Upper lobe of left lung (tissue), 6 donors: ENCODE measurements at regions not wholly inside any gene's neighbourhood (a gene's known extent, or its start where the extent isn't known, plus 50 kb on each side); places are given as distances from the start of the nearest gene placed in this dataset.

Experiments
- ATAC-seq, 2 donors: fragments of 200-7000 bp; cut with Tn5 transposase; one replicate each; pipeline ENCODE4 v1.9.1; 2022; ENCODE audit warnings: mild to moderate bottlenecking in 2 of 2, moderate library complexity in 2 of 2; ENCODE audit not compliant: low FRiP score in 2 of 2
- DNase-seq, 2 donors: peaks; one replicate each; pipeline ENCODE4 v3.0.0-alpha.2; 2019 to 2020
- H3K27ac ChIP-seq, 4 donors: fragments of 200-600 bp; sonication (generic); one replicate each; pipeline ENCODE4 v1.5.1; 2016 to 2019
- H3K27me3 ChIP-seq, 4 donors: fragments of 200-600 bp; sonication (generic); one replicate each; pipeline ENCODE4 v1.5.1; 2017 to 2019
- H3K36me3 ChIP-seq, 4 donors: fragments of 200-600 bp; sonication (generic); one replicate each; pipeline ENCODE4 v1.5.1; 2016 to 2019
- H3K4me1 ChIP-seq, 4 donors: fragments of 200-600 bp; sonication (generic); one replicate each; pipeline ENCODE4 v1.5.1; 2018 to 2019
- H3K4me3 ChIP-seq, 4 donors: fragments of 200-600 bp; sonication (generic); one replicate each; pipeline ENCODE4 v1.5.1; 2017 to 2019; ENCODE audit warnings: mild to moderate bottlenecking in 2 of 4, moderate library complexity in 1 of 4
- H3K9me3 ChIP-seq, 4 donors: fragments of 200-600 bp; sonication (generic); one replicate each; pipeline ENCODE4 v1.5.1; 2018 to 2019
- EP300 ChIP-seq, 4 donors: sonication (generic); formaldehyde crosslinking; IDR thresholded peaks; one replicate each; pipeline ENCODE4 v1.5.1; 2017; ENCODE audit warnings: antibody characterized with exemption in 4 of 4, control low read depth in 2 of 4
- POLR2A ChIP-seq, 4 donors: fragments of 450-650 bp; IDR thresholded peaks; one replicate each; pipeline ENCODE4 v1.5.1; 2016 to 2017; ENCODE audit warnings: antibody characterized with exemption in 4 of 4, mild to moderate bottlenecking in 2 of 4
- POLR2AphosphoS5 ChIP-seq, 2 donors: sonication (generic); formaldehyde crosslinking; IDR thresholded peaks; one replicate each; pipeline ENCODE4 v1.5.1; 2017; ENCODE audit warnings: antibody characterized with exemption in 2 of 2
- WGBS, 2 donors: methylation state at CpG; one replicate each; pipeline ENCODE4 v1.1.5; 2017 to 2018; 5-methylcytosine and 5-hydroxymethylcytosine counted together
- TF ChIP-seq, protein P1 (sequence below), 6 experiments: fragments of 450-650 bp in 4 of 6; fragments of 200-600 bp in 2 of 6; sonication (generic) in 2 of 6; IDR thresholded peaks; one replicate each; pipeline ENCODE4 v1.5.1; 2016 to 2019; ENCODE audit warnings: antibody characterized with exemption in 6 of 6
- donor health status: DM: no; HTN: no; CAD: no; lungs with moderate emphysema.
- donor health status: DM: no; HTN: yes; CAD: no; lungs with severe emphysema.

DNA sequence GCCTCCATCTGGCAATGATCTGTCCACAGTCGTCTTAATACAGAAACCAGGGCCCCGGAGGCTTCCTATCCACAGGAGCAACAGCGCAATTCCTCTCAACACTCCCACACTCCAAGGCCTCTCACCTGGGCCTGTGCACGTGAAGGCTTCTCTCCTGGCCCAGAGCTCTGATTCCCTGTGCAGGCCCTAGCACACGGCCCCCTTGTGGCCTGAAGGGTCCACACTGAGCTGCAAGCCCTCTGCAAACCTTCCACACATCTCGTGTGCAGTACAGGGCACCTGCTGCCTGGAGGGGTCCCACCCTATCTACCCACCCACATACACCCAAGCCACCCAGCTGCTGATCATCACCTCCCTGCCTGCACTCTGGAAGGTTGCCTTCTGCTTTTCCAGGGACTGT, 150.1 kb upstream of the NUDT10 start:
- 53 to 83% methylated on average over 1 to 6 of the region's 6 CpGs for WGBS, 2 donors
- Histone ChIP-seq H3K4me1 (no peaks in the 10 kb centered on the region), H3K36me3 (no peaks in the 10 kb centered on the region), H3K9me3 (peaks cover 0 to 4% (median 0%) of the 10 kb centered on the region in 4 donors), H3K27me3 (no peaks in the 10 kb centered on the region), H3K27ac (no peak overlapping the region), H3K4me3 (no peak overlapping the region)
- ATAC-seq (peak in 1 of 2 donors; percentile 34), DNase-seq (peak in 1 of 2 donors; percentile 3)
- TF ChIP-seq, protein P1, sequence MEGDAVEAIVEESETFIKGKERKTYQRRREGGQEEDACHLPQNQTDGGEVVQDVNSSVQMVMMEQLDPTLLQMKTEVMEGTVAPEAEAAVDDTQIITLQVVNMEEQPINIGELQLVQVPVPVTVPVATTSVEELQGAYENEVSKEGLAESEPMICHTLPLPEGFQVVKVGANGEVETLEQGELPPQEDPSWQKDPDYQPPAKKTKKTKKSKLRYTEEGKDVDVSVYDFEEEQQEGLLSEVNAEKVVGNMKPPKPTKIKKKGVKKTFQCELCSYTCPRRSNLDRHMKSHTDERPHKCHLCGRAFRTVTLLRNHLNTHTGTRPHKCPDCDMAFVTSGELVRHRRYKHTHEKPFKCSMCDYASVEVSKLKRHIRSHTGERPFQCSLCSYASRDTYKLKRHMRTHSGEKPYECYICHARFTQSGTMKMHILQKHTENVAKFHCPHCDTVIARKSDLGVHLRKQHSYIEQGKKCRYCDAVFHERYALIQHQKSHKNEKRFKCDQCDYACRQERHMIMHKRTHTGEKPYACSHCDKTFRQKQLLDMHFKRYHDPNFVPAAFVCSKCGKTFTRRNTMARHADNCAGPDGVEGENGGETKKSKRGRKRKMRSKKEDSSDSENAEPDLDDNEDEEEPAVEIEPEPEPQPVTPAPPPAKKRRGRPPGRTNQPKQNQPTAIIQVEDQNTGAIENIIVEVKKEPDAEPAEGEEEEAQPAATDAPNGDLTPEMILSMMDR (IDR thresholded peaks at IDR 0.05), result no peak
- no peak for TF ChIP-seq POLR2AphosphoS5 (IDR thresholded peaks at IDR 0.05)
- no peak for TF ChIP-seq POLR2A (IDR thresholded peaks at IDR 0.05)
- no peak for TF ChIP-seq EP300 (IDR thresholded peaks at IDR 0.05)

GRCh38 chrX:51192104-51192503, 140.5 kb upstream of the NUDT10 start:
- Histone ChIP-seq H3K9me3 (peaks cover 0 to 15% (median 0%) of the 10 kb centered on the region in 4 donors), H3K4me3 (no peak overlapping the region), H3K27ac (no peak overlapping the region), H3K27me3 (no peaks in the 10 kb centered on the region), H3K4me1 (no peaks in the 10 kb centered on the region), H3K36me3 (no peaks in the 10 kb centered on the region)
- no peak for ATAC-seq
- no peak for DNase-seq
- 73% methylated on average over 1 of the region's 1 CpG; no CpG with 5 or more reads in 1 of the 2 donors for WGBS, 2 donors
- no peak for TF ChIP-seq POLR2A (IDR thresholded peaks at IDR 0.05)
- TF ChIP-seq, protein P1 (IDR thresholded peaks at IDR 0.05), result no peak
- TF ChIP-seq POLR2AphosphoS5 (IDR thresholded peaks at IDR 0.05), result no peak

DNA sequence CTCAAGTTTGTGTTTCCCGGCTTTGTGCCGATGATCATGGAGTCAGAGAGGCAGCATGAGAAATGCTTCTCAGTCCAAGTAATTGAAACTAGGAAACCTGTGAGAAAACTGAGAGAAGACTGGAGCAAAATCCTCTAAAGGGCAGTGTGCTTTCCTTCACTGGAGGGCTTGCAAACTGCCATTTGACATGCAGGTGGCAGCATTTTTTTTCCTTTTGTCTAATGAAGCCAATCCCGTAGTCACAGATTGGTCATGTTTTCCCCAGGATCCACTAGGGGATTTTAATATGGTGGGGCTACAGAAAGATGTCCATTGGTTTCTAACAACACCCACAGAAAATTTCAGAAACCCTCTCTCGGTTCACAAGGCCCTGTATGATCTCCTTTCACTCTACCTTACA, 117.4 kb upstream of the NUDT10 start:
- no peaks in the 10 kb centered on the region for H3K9me3 ChIP-seq
- no peak for DNase-seq
- H3K4me3 ChIP-seq, result no peak overlapping the region
- H3K4me1 ChIP-seq, result no peaks in the 10 kb centered on the region
- WGBS, 2 donors, result 51 to 62% methylated on average over 4 of the region's 4 CpGs
- no peak overlapping the region for H3K27ac ChIP-seq
- no peaks in the 10 kb centered on the region for H3K36me3 ChIP-seq
- TF ChIP-seq POLR2A (IDR thresholded peaks at IDR 0.05) (no peak), POLR2AphosphoS5 (IDR thresholded peaks at IDR 0.05) (no peak), EP300 (IDR thresholded peaks at IDR 0.05) (no peak)
- TF ChIP-seq, protein P1 (IDR thresholded peaks at IDR 0.05), result no peak
- ATAC-seq, result no peak
- H3K27me3 ChIP-seq, result no peaks in the 10 kb centered on the region

DNA sequence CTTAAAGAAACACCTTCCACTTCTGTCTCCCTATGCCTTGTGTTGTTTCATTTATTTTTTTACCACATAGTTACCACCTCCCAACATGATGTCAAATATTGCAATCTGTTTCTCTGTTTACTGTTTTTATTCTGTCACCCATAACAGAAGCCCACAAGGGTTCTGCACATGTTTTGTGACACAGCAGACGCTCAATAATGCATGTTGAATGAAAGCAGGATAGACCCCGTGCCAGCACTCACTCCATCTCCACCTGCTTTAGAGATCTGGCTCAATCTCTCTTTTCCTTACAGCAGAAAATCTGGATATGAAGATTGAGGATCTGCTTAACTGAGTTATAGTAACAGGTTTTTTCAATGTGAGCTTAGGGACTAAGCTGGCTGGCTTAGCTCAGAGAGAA, 116.8 kb upstream of the NUDT10 start:
- Histone ChIP-seq H3K36me3 (no peaks in the 10 kb centered on the region), H3K4me1 (no peaks in the 10 kb centered on the region), H3K4me3 (no peak overlapping the region), H3K9me3 (no peaks in the 10 kb centered on the region), H3K27ac (no peak overlapping the region), H3K27me3 (no peaks in the 10 kb centered on the region)
- WGBS, 2 donors, result 65 to 94% methylated on average over 2 of the region's 2 CpGs
- ATAC-seq, result no peak
- no peak for DNase-seq
- TF ChIP-seq, protein P1 (IDR thresholded peaks at IDR 0.05), result no peak
- no peak for TF ChIP-seq POLR2A (IDR thresholded peaks at IDR 0.05)
- TF ChIP-seq EP300 (IDR thresholded peaks at IDR 0.05), result no peak
- TF ChIP-seq POLR2AphosphoS5 (IDR thresholded peaks at IDR 0.05), result no peak

DNA sequence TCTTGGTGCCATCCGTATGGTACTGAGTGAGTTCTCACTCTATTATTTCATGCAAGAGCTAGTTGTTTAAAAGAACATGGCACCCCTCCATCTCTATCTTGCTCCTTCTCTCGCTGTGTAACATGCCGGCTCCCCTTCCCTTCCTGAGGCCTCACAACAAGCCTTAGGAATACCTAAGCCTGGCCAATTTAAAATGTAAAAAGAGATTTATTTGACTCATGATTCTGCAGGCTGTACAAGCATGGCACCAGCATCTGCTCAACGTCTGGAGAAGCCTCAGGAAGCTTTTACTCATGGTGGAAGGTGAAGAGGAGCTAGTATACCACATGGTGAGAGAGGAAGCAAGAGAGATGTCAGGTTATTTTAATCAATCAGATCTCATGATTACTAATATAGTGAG, 90.4 kb upstream of the NUDT10 start:
- Histone ChIP-seq H3K4me3 (no peak overlapping the region), H3K4me1 (no peaks in the 10 kb centered on the region), H3K27ac (no peak overlapping the region), H3K36me3 (no peaks in the 10 kb centered on the region), H3K9me3 (peaks cover 0 to 35% (median 0%) of the 10 kb centered on the region in 4 donors), H3K27me3 (no peaks in the 10 kb centered on the region)
- ATAC-seq, result no peak
- 59 to 88% methylated on average over 4 of the region's 4 CpGs for WGBS, 2 donors
- no peak for DNase-seq
- TF ChIP-seq EP300 (IDR thresholded peaks at IDR 0.05), result no peak
- TF ChIP-seq POLR2A (IDR thresholded peaks at IDR 0.05), result no peak
- TF ChIP-seq POLR2AphosphoS5 (IDR thresholded peaks at IDR 0.05), result no peak
- TF ChIP-seq, protein P1 (IDR thresholded peaks at IDR 0.05), result no peak
